Stomach (tissue), 4 donors: ENCODE measurements at regions not wholly inside any gene's neighbourhood (a gene's known extent, or its start where the extent isn't known, plus 50 kb on each side); places are given as distances from the start of the nearest gene placed in this dataset.

Source experiments
- EP300 ChIP-seq: sonication (generic); formaldehyde crosslinking; IDR thresholded peaks from one replicate; pipeline ENCODE4 v1.6.1; 2017; ENCODE audit warnings: antibody characterized with exemption
- POLR2A ChIP-seq, 4 donors: fragments of 450-650 bp; IDR thresholded peaks; one replicate each; pipeline ENCODE4 v1.6.1; 2016; ENCODE audit warnings: antibody characterized with exemption in 4 of 4, control low read depth in 2 of 4, mild to moderate bottlenecking in 1 of 4, moderate library complexity in 1 of 4
- TF ChIP-seq, protein P1 (sequence below), 7 experiments: fragments of 450-650 bp in 4 of 7; fragments of 200-600 bp in 3 of 7; sonication (generic) in 3 of 7; IDR thresholded peaks; one replicate each; pipeline ENCODE4 v1.5.1; 2016 to 2019; ENCODE audit warnings: antibody characterized with exemption in 7 of 7, control low read depth in 2 of 7, mild to moderate bottlenecking in 1 of 7

DNA sequence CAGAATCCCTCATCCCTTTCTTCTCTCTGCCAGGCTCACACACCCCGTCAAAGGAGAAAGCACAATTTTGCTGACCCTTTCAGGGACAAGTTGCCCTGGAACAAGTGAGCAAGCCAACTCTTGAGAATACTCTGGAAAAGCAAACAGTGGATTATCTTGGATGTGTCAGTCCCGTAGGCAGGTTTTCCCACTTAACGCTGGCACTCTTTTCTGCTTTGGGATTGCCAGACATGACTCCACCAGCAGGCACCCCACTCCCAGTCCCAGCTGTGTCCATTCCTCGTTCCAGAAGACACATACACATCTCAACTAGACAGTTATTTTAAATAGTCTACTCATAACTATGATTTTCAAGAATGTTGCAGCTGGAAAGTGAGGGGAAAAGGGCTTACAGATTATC lies 145.5 kb upstream of the CDKN3 start:
- TF ChIP-seq, protein P1, sequence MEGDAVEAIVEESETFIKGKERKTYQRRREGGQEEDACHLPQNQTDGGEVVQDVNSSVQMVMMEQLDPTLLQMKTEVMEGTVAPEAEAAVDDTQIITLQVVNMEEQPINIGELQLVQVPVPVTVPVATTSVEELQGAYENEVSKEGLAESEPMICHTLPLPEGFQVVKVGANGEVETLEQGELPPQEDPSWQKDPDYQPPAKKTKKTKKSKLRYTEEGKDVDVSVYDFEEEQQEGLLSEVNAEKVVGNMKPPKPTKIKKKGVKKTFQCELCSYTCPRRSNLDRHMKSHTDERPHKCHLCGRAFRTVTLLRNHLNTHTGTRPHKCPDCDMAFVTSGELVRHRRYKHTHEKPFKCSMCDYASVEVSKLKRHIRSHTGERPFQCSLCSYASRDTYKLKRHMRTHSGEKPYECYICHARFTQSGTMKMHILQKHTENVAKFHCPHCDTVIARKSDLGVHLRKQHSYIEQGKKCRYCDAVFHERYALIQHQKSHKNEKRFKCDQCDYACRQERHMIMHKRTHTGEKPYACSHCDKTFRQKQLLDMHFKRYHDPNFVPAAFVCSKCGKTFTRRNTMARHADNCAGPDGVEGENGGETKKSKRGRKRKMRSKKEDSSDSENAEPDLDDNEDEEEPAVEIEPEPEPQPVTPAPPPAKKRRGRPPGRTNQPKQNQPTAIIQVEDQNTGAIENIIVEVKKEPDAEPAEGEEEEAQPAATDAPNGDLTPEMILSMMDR (IDR thresholded peaks at IDR 0.05), result no peak
- no peak for TF ChIP-seq EP300
- no peak for TF ChIP-seq POLR2A (IDR thresholded peaks at IDR 0.05)
